GM12874 (cell line): ENCODE measurements at regions not wholly inside any gene's neighbourhood (a gene's known extent, or its start where the extent isn't known, plus 50 kb on each side); places are given as distances from the start of the nearest gene placed in this dataset.

Experiments used
- TF ChIP-seq, protein P1 (sequence below): IDR thresholded peaks from 2 replicates; pipeline ENCODE4 v1.5.1; 2011; ENCODE audit warnings: low read depth, mild to moderate bottlenecking, control low read depth, low read length, moderate library complexity; ENCODE audit not compliant: insufficient read depth

DNA sequence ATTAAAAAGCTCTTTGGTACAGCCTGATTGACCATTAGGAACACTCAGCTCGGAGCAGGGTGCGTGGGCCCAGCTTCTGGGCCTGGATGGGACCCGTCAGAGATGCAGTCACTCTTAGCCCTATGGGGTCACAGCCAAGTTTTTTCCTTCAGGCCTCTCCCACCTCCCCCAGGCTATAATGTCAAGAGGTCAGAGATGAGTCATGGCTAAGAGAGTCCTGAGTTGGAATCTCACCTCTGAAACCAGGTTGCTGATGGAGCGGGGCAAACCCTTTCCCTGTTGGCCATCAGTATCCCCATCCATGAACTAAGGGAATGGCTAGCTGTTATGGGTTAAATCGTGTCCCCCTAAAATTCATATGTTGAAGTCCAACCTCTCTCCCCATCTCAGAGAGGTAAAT lies 195.9 kb upstream of the POU3F1 start:
- TF ChIP-seq, protein P1, sequence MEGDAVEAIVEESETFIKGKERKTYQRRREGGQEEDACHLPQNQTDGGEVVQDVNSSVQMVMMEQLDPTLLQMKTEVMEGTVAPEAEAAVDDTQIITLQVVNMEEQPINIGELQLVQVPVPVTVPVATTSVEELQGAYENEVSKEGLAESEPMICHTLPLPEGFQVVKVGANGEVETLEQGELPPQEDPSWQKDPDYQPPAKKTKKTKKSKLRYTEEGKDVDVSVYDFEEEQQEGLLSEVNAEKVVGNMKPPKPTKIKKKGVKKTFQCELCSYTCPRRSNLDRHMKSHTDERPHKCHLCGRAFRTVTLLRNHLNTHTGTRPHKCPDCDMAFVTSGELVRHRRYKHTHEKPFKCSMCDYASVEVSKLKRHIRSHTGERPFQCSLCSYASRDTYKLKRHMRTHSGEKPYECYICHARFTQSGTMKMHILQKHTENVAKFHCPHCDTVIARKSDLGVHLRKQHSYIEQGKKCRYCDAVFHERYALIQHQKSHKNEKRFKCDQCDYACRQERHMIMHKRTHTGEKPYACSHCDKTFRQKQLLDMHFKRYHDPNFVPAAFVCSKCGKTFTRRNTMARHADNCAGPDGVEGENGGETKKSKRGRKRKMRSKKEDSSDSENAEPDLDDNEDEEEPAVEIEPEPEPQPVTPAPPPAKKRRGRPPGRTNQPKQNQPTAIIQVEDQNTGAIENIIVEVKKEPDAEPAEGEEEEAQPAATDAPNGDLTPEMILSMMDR = no peak

DNA sequence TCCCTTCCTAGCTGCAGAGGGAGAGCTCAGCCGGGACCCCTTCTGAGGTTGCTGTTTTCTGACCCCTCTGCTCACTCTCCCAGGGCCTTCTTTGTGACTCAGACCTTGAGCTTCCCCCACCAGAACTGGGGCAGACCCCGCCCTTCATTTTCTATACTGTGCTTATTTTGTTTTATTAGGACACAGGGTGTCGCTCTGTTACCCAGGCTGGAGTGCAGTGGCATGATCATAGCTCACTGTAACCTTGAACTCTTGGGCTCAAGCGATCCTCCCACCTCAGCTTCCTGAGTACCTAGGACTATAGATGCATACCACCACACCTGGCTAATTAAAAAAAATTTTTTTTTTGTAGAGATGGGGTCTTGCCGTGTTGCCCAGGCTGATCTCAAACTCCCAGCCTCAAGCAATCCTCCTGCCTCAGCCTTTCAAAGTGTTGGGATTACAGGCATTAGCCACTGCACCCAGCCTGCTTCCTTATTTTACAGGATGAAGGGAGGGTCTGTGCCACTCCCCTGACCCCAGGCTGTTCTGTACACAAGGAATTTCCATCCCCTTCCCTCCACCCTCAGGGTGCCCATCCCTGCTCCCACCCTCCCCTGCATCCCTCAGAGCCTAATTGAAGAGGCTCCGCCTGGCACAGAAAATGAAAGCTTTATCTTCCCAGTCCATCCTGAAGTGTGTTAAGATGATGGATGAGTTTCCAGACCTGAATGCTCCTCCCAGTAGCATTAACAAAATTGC lies 195.2 kb upstream of the POU3F1 start:
- TF ChIP-seq, protein P1 = no peak

DNA sequence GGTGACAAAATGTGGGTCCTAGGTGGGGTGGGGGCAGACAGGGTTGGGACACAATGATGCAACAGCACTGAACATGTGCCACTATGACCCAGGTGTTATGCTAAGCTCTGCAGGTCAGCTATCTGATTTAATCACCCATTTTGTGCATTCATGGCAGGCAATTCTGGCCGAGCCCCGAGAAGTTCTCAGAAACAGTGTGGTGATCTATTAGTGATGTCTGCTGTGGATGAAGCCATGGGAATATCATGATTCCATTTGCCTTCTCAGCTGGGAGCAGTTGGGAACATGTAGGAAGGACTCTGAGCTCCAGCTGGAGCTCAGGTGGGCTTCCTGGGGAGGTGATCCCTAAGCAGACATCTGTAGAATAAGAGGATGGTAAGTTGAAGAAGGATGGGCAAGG lies 194.0 kb upstream of the POU3F1 start:
- TF ChIP-seq, protein P1 = no peak

DNA sequence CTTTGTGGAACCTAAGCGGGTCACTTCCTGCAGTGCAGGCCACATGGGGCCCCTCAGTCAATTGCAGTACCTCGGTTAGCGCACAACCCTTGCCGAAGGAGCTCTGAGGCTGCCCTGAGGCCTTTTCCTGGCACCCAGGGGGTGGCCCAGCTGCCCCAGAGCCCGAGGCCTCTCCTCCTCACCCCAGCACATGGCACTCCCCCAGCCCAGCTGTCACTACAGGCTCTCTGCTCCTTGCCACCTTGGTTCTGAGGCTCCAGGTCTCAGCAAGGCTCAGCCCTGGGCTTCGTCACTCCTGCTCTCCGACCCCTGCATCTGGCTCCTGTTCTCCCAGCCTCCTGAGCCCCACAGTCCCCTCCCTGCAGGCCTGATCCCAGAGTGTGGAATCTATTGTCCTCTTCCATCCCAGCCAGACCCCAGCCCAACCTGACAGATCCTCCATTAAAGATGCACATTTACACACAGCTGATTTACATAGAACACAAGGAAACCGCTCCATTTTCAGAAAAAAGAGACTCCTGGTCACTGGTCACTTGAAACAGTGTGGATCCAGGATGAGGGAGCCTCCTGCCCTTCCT lies 192.8 kb upstream of the POU3F1 start:
- TF ChIP-seq, protein P1 = no peak

DNA sequence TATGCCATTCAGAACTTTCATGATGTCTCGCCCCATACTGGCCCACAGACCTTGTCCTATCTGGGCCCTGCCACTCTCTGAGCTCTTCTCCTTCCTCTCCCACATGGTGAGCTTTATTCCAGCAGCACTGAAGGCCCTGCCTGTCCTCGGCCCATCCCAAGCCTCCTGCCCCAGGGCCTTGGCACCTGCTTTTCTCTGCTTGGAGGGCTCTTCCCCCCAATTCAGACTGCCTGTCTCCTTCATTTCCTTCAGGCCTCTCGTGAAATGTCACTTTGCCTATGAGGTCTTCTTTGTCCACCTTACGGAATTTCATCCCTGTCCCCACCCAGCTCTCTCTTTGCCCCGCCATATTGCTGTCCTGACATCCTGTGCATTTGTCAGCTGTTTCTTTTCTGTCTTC lies 191.7 kb upstream of the POU3F1 start:
- TF ChIP-seq, protein P1 = no peak

DNA sequence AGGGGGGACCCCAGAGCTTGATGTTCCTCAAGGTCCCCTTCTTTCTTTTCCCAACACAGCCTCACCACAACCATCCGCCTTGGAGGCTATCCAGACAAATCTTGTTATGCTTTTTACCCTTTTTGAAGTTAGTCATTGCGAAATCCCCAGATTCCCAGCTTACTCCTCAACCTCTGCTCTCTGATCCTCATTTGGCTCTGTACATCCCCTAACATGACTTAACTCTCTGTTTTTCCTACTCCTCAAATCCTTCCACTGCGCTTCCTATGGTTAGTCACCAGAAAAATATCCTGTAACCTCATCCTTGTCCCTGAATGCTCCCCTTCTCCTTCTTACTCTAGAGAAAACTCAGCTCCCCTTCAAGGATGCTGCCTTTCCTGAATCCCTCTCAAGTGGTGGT lies 189.1 kb upstream of the POU3F1 start:
- TF ChIP-seq, protein P1 = no peak

DNA sequence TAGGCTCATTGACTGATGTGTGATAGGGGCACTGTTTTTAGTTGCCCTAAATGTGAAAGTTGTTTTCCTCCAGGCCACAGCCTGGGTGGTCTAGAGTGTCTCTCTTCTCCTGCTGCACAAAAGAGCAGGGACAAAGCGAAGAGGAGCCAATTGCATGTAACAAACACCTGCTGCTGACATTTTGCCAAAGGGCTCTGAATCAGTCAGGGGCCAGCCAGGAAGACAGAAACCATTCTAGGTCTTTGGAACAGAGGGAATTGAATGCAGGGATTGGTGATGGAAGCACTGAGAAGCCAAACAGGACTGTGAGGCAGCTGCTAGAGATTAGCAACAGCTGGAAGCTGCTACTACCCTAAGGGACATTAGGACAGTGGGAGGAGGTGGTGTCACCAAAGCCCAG lies 185.3 kb upstream of the POU3F1 start:
- TF ChIP-seq, protein P1 = no peak
